ENCODE measurements at regions not wholly inside any gene's neighbourhood (a gene's known extent, or its start where the extent isn't known, plus 50 kb on each side); places are given as distances from the start of the nearest gene placed in this dataset.

DNA sequence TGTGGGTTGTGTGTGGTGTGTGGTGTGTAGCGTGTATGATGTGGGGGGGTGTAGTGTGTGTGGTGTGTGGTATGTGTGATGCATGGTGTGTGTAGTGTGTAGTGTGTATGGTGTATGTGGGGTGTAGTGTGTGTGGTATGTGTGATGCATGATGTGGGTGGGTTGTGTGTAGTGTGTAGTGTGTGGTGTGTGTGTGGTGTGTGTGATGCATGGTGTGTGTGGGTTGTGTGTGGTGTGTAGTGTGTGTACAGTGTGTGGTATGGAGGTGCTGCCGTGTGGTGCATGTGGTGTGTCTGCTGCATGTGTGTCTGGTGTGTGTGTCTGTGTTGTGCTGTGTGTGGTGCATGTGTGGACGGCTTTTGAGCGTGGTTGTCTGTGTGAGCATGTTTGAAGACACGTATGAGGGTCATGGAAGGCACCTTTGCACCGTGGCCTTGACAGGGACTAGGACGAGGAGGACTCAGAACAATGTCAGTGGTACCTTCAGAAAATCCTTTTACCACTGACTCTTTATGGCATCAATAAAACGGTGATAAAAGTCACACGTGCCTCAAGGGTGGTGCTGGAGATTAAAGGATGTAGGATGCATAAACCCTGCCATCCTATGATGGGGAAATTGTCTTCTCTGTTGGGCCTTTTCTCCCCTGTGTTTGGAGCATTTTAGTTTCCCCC lies 328.7 kb upstream of the B3GAT1 start (continued):
- TF ChIP-seq ZNF75D (CRISPR knock-in tag; IDR thresholded peaks at IDR 0.05; ENCODE audit: borderline replicate concordance) (no peak), ZMAT3 (CRISPR knock-in tag; conservative IDR thresholded peaks at IDR 0.05) (no peak), ZFP1 (CRISPR knock-in tag; IDR thresholded peaks at IDR 0.05) (no peak), ZNF143 (CRISPR knock-in tag; IDR thresholded peaks at IDR 0.05) (no peak), PHF5A (CRISPR knock-in tag; IDR thresholded peaks at IDR 0.05; ENCODE audit: low read depth, unreplicated experiment) (no peak), IRX3 (CRISPR knock-in tag; IDR thresholded peaks at IDR 0.05; ENCODE audit: borderline replicate concordance, low read depth) (no peak), ZNF841 (CRISPR knock-in tag; IDR thresholded peaks at IDR 0.05; ENCODE audit: borderline replicate concordance) (no peak), AKAP8 (CRISPR knock-in tag; IDR thresholded peaks at IDR 0.05) (no peak), ZNF18 (CRISPR knock-in tag; IDR thresholded peaks at IDR 0.05; ENCODE audit: insufficient replicate concordance) (no peak), PAX8 (CRISPR knock-in tag; IDR thresholded peaks at IDR 0.05; ENCODE audit: borderline replicate concordance) (no peak), SKI (IDR thresholded peaks at IDR 0.05; ENCODE audit: partially characterized antibody) (no peak), ZHX1 (CRISPR knock-in tag; IDR thresholded peaks at IDR 0.05; ENCODE audit: low read depth) (no peak), ZNF788 (CRISPR knock-in tag; IDR thresholded peaks at IDR 0.05; ENCODE audit: borderline replicate concordance) (0 out of 2 replicates have a peak, but pooled peaks have one; percentile 19), ZNF777 (CRISPR knock-in tag; IDR thresholded peaks at IDR 0.05) (no peak), ZMYM3 (CRISPR knock-in tag; IDR thresholded peaks at IDR 0.05) (0 out of 2 replicates have a peak, but pooled peaks have one; percentile 12), ZNF230 (CRISPR knock-in tag; IDR thresholded peaks at IDR 0.05) (no peak), ZNF687 (CRISPR knock-in tag; IDR thresholded peaks at IDR 0.05) (peak; percentile 25; the same call in 1 of the 2 replicates)
- TF ChIP-seq, protein P1, sequence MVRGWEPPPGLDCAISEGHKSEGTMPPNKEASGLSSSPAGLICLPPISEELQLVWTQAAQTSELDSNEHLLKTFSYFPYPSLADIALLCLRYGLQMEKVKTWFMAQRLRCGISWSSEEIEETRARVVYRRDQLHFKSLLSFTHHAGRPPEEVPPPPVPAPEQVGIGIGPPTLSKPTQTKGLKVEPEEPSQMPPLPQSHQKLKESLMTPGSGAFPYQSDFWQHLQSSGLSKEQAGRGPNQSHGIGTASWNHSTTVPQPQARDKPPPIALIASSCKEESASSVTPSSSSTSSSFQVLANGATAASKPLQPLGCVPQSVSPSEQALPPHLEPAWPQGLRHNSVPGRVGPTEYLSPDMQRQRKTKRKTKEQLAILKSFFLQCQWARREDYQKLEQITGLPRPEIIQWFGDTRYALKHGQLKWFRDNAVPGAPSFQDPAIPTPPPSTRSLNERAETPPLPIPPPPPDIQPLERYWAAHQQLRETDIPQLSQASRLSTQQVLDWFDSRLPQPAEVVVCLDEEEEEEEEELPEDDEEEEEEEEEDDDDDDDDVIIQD (CRISPR knock-in tag; IDR thresholded peaks at IDR 0.05; ENCODE audit: low read depth), result no peak
